Natural killer cell (primary cell): ENCODE measurements at regions not wholly inside any gene's neighbourhood (a gene's known extent, or its start where the extent isn't known, plus 50 kb on each side); places are given as distances from the start of the nearest gene placed in this dataset.

Experiments
- ATAC-seq, 3 donors: fragments of 150-1000 bp in 2 of 3; fragments of 200-7000 bp in 1 of 3; cut with Tn5 transposase; 1 replicate in 1 of 3; 2 replicates in 2 of 3; pipeline ENCODE4 v1.10.0; 2021; ENCODE audit warnings: mild to moderate bottlenecking in 2 of 3, moderate library complexity in 2 of 3
- DNase-seq, 2 donors: peaks; one replicate each; pipeline versions ENCODE4 v3.0.0 to v3.0.0-alpha.2; 2013 to 2021; ENCODE audit warnings: mixed read lengths in 1 of 2
- H3K27ac ChIP-seq: one replicate; pipeline ENCODE4 v1.5.1; 2013; ENCODE audit warnings: mild to moderate bottlenecking, low read length
- H3K27me3 ChIP-seq: one replicate; pipeline ENCODE4 v1.6.1; 2013; ENCODE audit warnings: low read length; ENCODE audit not compliant: control insufficient read depth, insufficient read depth
- H3K36me3 ChIP-seq: one replicate; pipeline ENCODE4 v1.6.1; 2013; ENCODE audit warnings: low read length; ENCODE audit not compliant: control insufficient read depth, insufficient read depth
- H3K4me1 ChIP-seq: one replicate; pipeline ENCODE4 v1.6.1; 2013; ENCODE audit warnings: low read length; ENCODE audit not compliant: control insufficient read depth, insufficient read depth
- H3K4me3 ChIP-seq: one replicate; pipeline ENCODE4 v1.5.1; 2013; ENCODE audit warnings: low read length
- H3K9me3 ChIP-seq: one replicate; pipeline ENCODE4 v1.6.1; 2013; ENCODE audit warnings: low read length; ENCODE audit not compliant: control insufficient read depth, insufficient read depth
- H3K27ac Mint-ChIP-seq, 2 donors: one replicate each; pipeline ENCODE4 v1.8.0; 2022; ENCODE audit warnings: mild to moderate bottlenecking in 2 of 2, mixed read lengths in 2 of 2, moderate library complexity in 1 of 2
- H3K27me3 Mint-ChIP-seq, 2 donors: one replicate each; pipeline ENCODE4 v1.8.0; 2022; ENCODE audit warnings: low read depth in 2 of 2, mixed read lengths in 2 of 2
- H3K36me3 Mint-ChIP-seq: one replicate; pipeline ENCODE4 v1.8.0; 2022; ENCODE audit warnings: mixed read lengths
- H3K4me1 Mint-ChIP-seq, 2 donors: one replicate each; pipeline ENCODE4 v1.8.0; 2022; ENCODE audit warnings: mixed read lengths in 2 of 2
- H3K4me3 Mint-ChIP-seq: one replicate; pipeline ENCODE4 v1.8.0; 2022; ENCODE audit warnings: mild to moderate bottlenecking, moderate library complexity, mixed read lengths
- H3K9me3 Mint-ChIP-seq, 2 donors: one replicate each; pipeline ENCODE4 v1.8.0; 2022; ENCODE audit warnings: mixed read lengths in 2 of 2
- CTCF ChIP-seq: fragments of 200-600 bp; IDR thresholded peaks from one replicate; pipeline ENCODE4 v1.8.0; 2022; ENCODE audit warnings: antibody characterized with exemption
- WGBS: methylation state at CpG from one replicate; pipeline ENCODE4 v1.1.7; 2013; ENCODE audit warnings: missing lambda C conversion rate; ENCODE audit not compliant: insufficient coverage; 5-methylcytosine and 5-hydroxymethylcytosine counted together
- intact Hi-C: fragments of 100-400 bp; cut with micrococcal nuclease; formaldehyde crosslinking; loops from one replicate; pipeline ENCODE4 v1.14.2; 2022

GRCh38 chrX:76977452-76977851 lies 469.7 kb upstream of the FGF16 start:
- no peak for TF ChIP-seq CTCF
- 8% methylated on average over 1 of the region's 2 CpGs for WGBS
- Histone ChIP-seq H3K36me3 (no peaks in the 10 kb centered on the region), H3K4me1 (no peaks in the 10 kb centered on the region), H3K27me3 (no peaks in the 10 kb centered on the region), H3K27ac (no peak overlapping the region), H3K9me3 (no peaks in the 10 kb centered on the region), H3K4me3 (no peak overlapping the region)
- Mint-ChIP-seq H3K4me3 (no peak overlapping the region), H3K9me3 (no peaks in the 10 kb centered on the region), H3K4me1 (no peaks in the 10 kb centered on the region), H3K36me3 (no peaks in the 10 kb centered on the region), H3K27me3 (peaks cover 0 to 7% of the 10 kb centered on the region in 2 donors), H3K27ac (no peak overlapping the region)
- DNase-seq (no peak), ATAC-seq (no peak)
- intact Hi-C loops = no loop called here

- Mint-ChIP-seq H3K4me1 (no peaks in the 10 kb centered on the region), H3K9me3 (peaks cover 3 to 5% of the 10 kb centered on the region in 2 donors), H3K27ac (no peak overlapping the region), H3K36me3 (no peaks in the 10 kb centered on the region), H3K27me3 (no peaks in the 10 kb centered on the region), H3K4me3 (no peak overlapping the region)
- H3K27me3 ChIP-seq = no peaks in the 10 kb centered on the region
- H3K4me3 ChIP-seq = no peak overlapping the region
- ATAC-seq (no peak), DNase-seq (no peak)
- no peak for TF ChIP-seq CTCF
- H3K4me1 ChIP-seq = no peaks in the 10 kb centered on the region
- H3K9me3 ChIP-seq = no peaks in the 10 kb centered on the region
- no peaks in the 10 kb centered on the region for H3K36me3 ChIP-seq
- H3K27ac ChIP-seq = no peak overlapping the region
- intact Hi-C loops = no loop called here
- WGBS = 80% methylated on average over 2 of the region's 4 CpGs
These were observed 459.8 kb upstream of the FGF16 start for GRCh38 chrX:76987381-76987780.

- Histone ChIP-seq H3K36me3 (no peaks in the 10 kb centered on the region), H3K4me3 (no peak overlapping the region), H3K9me3 (no peaks in the 10 kb centered on the region), H3K4me1 (no peaks in the 10 kb centered on the region), H3K27me3 (no peaks in the 10 kb centered on the region), H3K27ac (no peak overlapping the region)
- 98% methylated on average over 9 of the region's 9 CpGs for WGBS
- Mint-ChIP-seq H3K27me3 (no peaks in the 10 kb centered on the region), H3K4me1 (no peaks in the 10 kb centered on the region), H3K27ac (no peak overlapping the region), H3K36me3 (no peaks in the 10 kb centered on the region), H3K4me3 (no peak overlapping the region), H3K9me3 (peaks cover 0 to 8% of the 10 kb centered on the region in 2 donors)
- no peak for TF ChIP-seq CTCF
- ATAC-seq (no peak), DNase-seq (no peak)
- intact Hi-C loops = no loop called here
These were observed 450.5 kb upstream of the FGF16 start for GRCh38 chrX:76996641-76997040.

GRCh38 chrX:77003530-77003929 lies 443.7 kb upstream of the FGF16 start:
- H3K4me1 ChIP-seq = no peaks in the 10 kb centered on the region
- intact Hi-C loops = no loop called here
- H3K4me1 Mint-ChIP-seq = no peaks in the 10 kb centered on the region
- no peaks in the 10 kb centered on the region for H3K9me3 Mint-ChIP-seq
- H3K27ac ChIP-seq = no peak overlapping the region
- no peaks in the 10 kb centered on the region for H3K9me3 ChIP-seq
- no peak for ATAC-seq
- WGBS = no CpG with 5 or more reads among the region's 1 CpG
- no peaks in the 10 kb centered on the region for H3K36me3 ChIP-seq
- H3K27ac Mint-ChIP-seq = no peak overlapping the region
- H3K27me3 ChIP-seq = no peaks in the 10 kb centered on the region
- H3K27me3 Mint-ChIP-seq = no peaks in the 10 kb centered on the region
- no peaks in the 10 kb centered on the region for H3K36me3 Mint-ChIP-seq
- no peak overlapping the region for H3K4me3 Mint-ChIP-seq
- TF ChIP-seq CTCF = no peak
- DNase-seq = no peak
- H3K4me3 ChIP-seq = no peak overlapping the region
